Omental fat pad (tissue), 3 donors: ENCODE measurements at regions not wholly inside any gene's neighbourhood (a gene's known extent, or its start where the extent isn't known, plus 50 kb on each side); places are given as distances from the start of the nearest gene placed in this dataset.

Experiments used
- ATAC-seq: fragments of 150-250 bp; one replicate; pipeline ENCODE4 v1.9.1; 2016; ENCODE audit warnings: mild to moderate bottlenecking, moderate library complexity; ENCODE audit not compliant: low FRiP score
- DNase-seq: peaks from one replicate; pipeline ENCODE4 v3.0.0-alpha.2; 2019; ENCODE audit warnings: low spot score
- TF ChIP-seq, protein P1 (sequence below), 3 donors: fragments of 450-650 bp; IDR thresholded peaks; one replicate each; pipeline ENCODE4 v1.5.1; 2016 to 2017; ENCODE audit warnings: antibody characterized with exemption in 3 of 3, mild to moderate bottlenecking in 3 of 3, moderate library complexity in 2 of 3

DNA sequence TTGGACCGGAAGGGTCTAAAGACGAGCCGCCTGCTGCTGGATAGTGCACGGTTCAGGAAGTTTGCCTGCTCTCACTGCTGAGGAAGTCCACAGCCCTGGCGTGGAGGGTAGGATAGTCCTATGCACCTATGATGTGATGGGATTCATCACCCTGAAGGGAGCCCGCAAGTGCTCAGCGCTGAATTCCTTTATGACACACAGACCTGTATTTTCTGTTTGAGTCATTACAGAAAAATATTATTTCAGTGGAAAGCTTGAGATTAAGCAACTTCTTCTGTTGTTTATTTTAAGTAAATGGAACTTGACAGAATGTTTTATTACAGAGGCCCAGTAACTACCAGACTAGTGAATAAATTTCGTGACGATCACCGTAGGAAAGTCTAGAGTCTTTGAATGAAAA, 123.2 kb downstream of the TRIML1 start:
- no peak for ATAC-seq
- DNase-seq: no peak
- TF ChIP-seq, protein P1, sequence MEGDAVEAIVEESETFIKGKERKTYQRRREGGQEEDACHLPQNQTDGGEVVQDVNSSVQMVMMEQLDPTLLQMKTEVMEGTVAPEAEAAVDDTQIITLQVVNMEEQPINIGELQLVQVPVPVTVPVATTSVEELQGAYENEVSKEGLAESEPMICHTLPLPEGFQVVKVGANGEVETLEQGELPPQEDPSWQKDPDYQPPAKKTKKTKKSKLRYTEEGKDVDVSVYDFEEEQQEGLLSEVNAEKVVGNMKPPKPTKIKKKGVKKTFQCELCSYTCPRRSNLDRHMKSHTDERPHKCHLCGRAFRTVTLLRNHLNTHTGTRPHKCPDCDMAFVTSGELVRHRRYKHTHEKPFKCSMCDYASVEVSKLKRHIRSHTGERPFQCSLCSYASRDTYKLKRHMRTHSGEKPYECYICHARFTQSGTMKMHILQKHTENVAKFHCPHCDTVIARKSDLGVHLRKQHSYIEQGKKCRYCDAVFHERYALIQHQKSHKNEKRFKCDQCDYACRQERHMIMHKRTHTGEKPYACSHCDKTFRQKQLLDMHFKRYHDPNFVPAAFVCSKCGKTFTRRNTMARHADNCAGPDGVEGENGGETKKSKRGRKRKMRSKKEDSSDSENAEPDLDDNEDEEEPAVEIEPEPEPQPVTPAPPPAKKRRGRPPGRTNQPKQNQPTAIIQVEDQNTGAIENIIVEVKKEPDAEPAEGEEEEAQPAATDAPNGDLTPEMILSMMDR (IDR thresholded peaks at IDR 0.05): no peak

DNA sequence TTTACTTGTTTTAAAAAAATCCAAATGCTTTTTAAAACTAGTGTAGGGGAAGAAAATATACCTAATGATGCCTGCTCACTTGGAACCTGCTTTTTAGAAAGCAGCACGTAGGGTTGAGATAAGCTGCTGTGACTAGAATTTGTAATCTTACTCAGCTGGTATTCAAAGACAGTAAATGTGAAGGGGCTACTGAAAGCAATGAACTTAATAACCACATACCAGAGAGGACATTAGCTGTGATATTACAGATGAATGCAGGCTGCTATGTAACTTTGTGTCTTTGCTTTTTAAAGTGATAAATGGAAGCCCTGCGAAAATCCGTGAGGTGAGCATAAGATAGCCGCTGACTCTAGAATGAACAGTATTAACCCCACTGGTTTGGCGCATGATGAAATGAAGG, 124.1 kb downstream of the TRIML1 start:
- ATAC-seq (no peak), DNase-seq (no peak)
- TF ChIP-seq, protein P1 (IDR thresholded peaks at IDR 0.05): no peak

DNA sequence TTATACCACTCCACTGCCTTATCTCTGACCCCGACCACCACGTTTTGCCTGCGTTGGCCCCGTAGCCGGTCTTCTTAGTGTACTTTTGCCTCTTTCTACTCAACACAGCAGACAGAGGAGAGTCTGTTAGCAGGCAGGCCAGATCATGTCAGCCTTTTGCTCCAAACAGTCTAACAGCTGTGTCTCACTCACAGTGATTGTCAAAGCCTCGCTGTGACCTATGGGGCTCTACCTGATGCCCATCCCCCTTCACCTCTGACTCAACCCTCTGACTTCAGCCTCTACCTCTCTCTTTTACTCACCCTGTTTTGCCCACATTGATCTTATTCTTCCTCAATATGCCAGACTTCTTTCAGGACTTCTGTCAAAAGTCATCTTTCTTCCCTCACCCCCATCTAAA, 127.1 kb downstream of the TRIML1 start:
- TF ChIP-seq, protein P1 (IDR thresholded peaks at IDR 0.05): no peak
- ATAC-seq (no peak), DNase-seq (no peak)

DNA sequence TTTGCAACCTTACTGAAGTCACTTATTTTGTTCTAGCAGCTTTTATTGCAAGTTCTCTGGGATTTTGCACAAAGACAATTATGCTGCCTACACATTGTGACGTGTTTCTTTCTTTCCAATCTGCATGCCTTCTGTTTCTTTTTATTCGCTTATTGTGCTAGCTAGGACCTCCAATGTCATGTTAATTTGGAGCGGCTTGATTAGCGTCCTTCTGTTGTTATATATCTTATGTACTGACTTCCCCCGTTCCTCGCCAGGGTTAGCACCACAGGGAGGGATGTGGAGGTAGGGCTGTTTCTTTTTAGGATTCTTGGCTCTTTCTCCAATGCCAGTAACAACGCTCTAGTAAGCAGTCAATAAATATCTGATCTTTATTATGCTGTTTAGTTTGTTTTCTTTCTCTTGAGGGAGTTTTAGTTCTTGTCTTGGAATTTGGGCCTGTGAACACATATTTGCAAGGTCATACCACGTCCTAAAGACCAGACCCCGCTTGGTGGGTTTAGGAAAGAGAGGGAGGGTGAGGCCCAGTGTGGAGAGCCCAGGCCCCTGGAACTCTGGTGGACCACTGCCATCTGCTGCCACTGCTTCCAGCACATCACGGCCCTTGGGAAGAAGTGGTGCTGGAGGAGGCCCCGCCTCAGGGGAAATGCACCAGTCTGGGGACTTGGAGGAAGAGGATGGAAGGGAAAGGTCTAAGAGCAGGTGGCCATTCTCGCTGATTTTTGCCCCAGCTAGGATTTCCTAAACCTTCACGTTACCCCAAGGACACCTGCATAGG, 129.1 kb downstream of the TRIML1 start:
- DNase-seq (no peak), ATAC-seq (no peak)
- TF ChIP-seq, protein P1 (IDR thresholded peaks at IDR 0.05): no peak

DNA sequence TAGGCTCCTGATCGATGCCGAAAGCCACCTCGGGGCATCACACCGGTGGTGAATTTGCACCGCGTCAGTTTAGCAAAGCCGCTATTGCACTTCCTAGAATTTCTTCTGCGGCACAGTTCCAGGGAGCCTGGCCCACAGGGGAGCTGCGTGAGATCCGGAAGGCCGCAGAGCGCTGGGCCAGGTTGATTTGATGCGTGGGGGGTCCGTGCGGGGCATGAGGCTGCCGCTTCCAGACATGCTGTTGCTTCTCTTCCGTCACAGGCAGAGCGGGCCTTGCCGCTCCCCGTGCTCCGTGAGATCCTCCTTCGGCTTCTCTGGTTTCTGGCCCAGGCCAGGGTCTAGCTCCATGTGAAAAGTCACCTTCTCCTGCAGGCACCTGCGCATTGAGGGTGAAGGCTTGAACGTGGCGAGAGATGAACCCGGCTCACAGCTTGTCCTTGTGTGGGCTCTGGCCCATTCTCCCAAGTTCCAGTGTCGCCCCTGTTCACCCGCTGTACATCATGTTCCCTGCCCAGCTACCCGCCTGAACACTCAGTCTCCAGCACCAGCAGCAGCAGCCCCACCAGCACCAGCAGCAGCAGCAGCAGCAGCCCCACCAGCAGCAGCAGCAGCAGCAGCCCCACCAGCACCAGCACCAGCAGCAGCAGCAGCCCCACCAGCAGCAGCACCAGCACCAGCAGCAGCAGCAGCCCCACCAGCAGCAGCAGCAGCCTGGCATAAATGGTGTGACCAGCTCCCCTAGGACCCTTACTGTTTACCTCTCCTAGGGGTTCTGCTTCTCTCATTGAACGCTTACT, 131.2 kb downstream of the TRIML1 start:
- ATAC-seq: no peak
- TF ChIP-seq, protein P1 (IDR thresholded peaks at IDR 0.05): no peak

DNA sequence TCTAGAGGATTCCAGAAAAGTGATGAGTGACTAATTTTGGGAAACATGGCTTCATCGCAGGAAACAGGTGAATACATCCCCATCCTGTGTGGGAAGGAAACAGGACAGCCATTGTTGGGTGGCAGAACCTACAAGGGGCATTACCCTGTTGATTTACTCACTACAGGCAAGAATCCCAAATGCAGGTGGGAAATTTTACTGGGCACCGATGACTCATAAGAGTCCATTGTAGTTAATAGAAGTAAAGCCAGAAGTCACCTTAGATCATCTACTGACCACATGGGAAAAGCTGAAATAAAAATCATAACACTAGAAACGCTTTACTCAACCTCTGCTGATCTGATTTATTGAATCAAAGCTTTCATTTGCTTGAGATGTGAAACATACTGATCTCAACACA, 136.4 kb downstream of the TRIML1 start:
- DNase-seq: no peak
- ATAC-seq: no peak
- TF ChIP-seq, protein P1 (IDR thresholded peaks at IDR 0.05): no peak

More for the DNA sequence above, 131.2 kb downstream of the TRIML1 start:
- no peak for DNase-seq
